Gastroesophageal sphincter (tissue), 4 donors: ENCODE measurements at regions not wholly inside any gene's neighbourhood (a gene's known extent, or its start where the extent isn't known, plus 50 kb on each side); places are given as distances from the start of the nearest gene placed in this dataset.

Experiments
- ATAC-seq: fragments of 150-250 bp; one replicate; pipeline ENCODE4 v1.9.1; 2016; ENCODE audit warnings: mild to moderate bottlenecking, moderate library complexity
- H3K27ac ChIP-seq, 4 donors: fragments of 200-600 bp; sonication (generic) in 3 of 4; 1 replicate in 3 of 4; 2 replicates in 1 of 4; pipeline ENCODE4 v1.5.1; 2016 to 2019
- H3K27me3 ChIP-seq: fragments of 200-600 bp; sonication (generic); one replicate; pipeline ENCODE4 v1.5.1; 2019
- H3K36me3 ChIP-seq, 2 donors: fragments of 200-600 bp; sonication (generic); one replicate each; pipeline ENCODE4 v1.5.1; 2019; ENCODE audit warnings: control low read depth in 1 of 2
- H3K4me1 ChIP-seq, 3 donors: fragments of 200-600 bp; sonication (generic); 1 replicate in 2 of 3; 2 replicates in 1 of 3; pipeline ENCODE4 v1.5.1; 2016 to 2019; ENCODE audit warnings: control low read depth in 2 of 3
- H3K4me3 ChIP-seq, 2 donors: fragments of 200-600 bp; sonication (generic); one replicate each; pipeline ENCODE4 v1.5.1; 2019; ENCODE audit warnings: mild to moderate bottlenecking in 1 of 2, moderate library complexity in 1 of 2
- H3K9me3 ChIP-seq, 3 donors: fragments of 200-600 bp; sonication (generic); one replicate each; pipeline ENCODE4 v1.5.1; 2017 to 2019; ENCODE audit warnings: control low read depth in 2 of 3
- EP300 ChIP-seq: sonication (generic); formaldehyde crosslinking; IDR thresholded peaks from one replicate; pipeline ENCODE4 v1.6.1; 2017; ENCODE audit warnings: antibody characterized with exemption, mild to moderate bottlenecking
- POLR2A ChIP-seq, 2 donors: fragments of 450-650 bp; IDR thresholded peaks; one replicate each; pipeline ENCODE4 v1.6.1; 2017; ENCODE audit warnings: antibody characterized with exemption in 2 of 2, mild to moderate bottlenecking in 2 of 2, moderate library complexity in 1 of 2
- POLR2AphosphoS5 ChIP-seq: sonication (generic); formaldehyde crosslinking; IDR thresholded peaks from one replicate; pipeline ENCODE4 v1.6.1; 2017; ENCODE audit warnings: antibody characterized with exemption
- WGBS, 2 donors: methylation state at CpG; one replicate each; pipeline ENCODE4 v1.1.5; 2018; ENCODE audit warnings: low coverage in 1 of 2; 5-methylcytosine and 5-hydroxymethylcytosine counted together
- TF ChIP-seq, protein P1 (sequence below), 4 experiments: fragments of 200-600 bp in 2 of 4; fragments of 450-650 bp in 2 of 4; sonication (generic) in 1 of 4; IDR thresholded peaks; one replicate each; pipeline ENCODE4 v1.5.1; 2017 to 2019; ENCODE audit warnings: antibody characterized with exemption in 4 of 4, mild to moderate bottlenecking in 2 of 4, moderate library complexity in 2 of 4

DNA sequence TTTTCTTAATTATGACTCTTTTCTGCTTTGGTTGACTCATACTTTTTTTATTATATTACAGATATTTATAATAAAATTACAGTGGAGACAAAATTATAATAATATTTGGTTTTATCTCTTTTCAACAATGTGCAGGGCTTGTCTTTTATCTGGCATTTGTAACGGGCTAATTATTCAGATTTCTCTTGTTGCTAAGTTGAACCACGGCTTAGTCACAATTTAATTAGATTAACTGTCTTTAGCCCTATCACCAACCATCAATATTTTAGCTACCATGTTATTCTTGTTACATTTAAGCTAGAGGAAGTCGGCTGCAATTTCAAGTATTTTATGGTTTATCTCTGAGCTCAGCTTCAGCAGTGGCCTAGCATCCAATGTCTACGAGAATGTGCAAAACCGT, 798.9 kb upstream of the CA10 start:
- Histone ChIP-seq H3K4me1 (no peaks in the 10 kb centered on the region), H3K9me3 (no peaks in the 10 kb centered on the region), H3K4me3 (no peak overlapping the region), H3K27ac (no peak overlapping the region), H3K27me3 (no peaks in the 10 kb centered on the region), H3K36me3 (no peaks in the 10 kb centered on the region)
- 70 to 82% methylated on average over 5 of the region's 5 CpGs for WGBS, 2 donors
- ATAC-seq: no peak
- TF ChIP-seq, protein P1, sequence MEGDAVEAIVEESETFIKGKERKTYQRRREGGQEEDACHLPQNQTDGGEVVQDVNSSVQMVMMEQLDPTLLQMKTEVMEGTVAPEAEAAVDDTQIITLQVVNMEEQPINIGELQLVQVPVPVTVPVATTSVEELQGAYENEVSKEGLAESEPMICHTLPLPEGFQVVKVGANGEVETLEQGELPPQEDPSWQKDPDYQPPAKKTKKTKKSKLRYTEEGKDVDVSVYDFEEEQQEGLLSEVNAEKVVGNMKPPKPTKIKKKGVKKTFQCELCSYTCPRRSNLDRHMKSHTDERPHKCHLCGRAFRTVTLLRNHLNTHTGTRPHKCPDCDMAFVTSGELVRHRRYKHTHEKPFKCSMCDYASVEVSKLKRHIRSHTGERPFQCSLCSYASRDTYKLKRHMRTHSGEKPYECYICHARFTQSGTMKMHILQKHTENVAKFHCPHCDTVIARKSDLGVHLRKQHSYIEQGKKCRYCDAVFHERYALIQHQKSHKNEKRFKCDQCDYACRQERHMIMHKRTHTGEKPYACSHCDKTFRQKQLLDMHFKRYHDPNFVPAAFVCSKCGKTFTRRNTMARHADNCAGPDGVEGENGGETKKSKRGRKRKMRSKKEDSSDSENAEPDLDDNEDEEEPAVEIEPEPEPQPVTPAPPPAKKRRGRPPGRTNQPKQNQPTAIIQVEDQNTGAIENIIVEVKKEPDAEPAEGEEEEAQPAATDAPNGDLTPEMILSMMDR (IDR thresholded peaks at IDR 0.05): no peak
- TF ChIP-seq POLR2A (IDR thresholded peaks at IDR 0.05) (no peak), EP300 (no peak), POLR2AphosphoS5 (no peak)

DNA sequence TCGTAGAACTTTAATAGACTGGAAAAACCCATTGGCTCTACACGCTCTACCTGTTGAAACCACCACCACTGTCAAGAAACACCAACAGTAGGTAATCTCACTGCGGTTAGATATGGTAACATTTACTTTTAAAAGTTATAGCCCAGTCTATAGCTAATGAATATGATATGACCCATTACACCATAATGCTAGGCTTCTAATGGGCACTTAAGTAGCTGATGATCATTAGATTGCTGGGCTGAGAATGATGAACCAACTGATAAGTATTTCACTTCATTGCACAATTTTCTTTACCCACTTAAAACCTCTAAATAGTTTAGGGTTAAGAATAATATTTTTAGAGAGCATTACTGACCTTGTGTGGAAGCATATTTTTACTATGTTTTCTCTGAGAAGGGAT, 788.9 kb upstream of the CA10 start:
- no peak for ATAC-seq
- H3K4me3 ChIP-seq: no peak overlapping the region
- no peaks in the 10 kb centered on the region for H3K36me3 ChIP-seq
- H3K4me1 ChIP-seq: no peaks in the 10 kb centered on the region
- H3K27ac ChIP-seq: no peak overlapping the region
- H3K27me3 ChIP-seq: no peaks in the 10 kb centered on the region
- H3K9me3 ChIP-seq: no peaks in the 10 kb centered on the region
- TF ChIP-seq, protein P1 (IDR thresholded peaks at IDR 0.05): no peak
- WGBS, 2 donors: 50 to 67% methylated on average over 3 of the region's 3 CpGs

DNA sequence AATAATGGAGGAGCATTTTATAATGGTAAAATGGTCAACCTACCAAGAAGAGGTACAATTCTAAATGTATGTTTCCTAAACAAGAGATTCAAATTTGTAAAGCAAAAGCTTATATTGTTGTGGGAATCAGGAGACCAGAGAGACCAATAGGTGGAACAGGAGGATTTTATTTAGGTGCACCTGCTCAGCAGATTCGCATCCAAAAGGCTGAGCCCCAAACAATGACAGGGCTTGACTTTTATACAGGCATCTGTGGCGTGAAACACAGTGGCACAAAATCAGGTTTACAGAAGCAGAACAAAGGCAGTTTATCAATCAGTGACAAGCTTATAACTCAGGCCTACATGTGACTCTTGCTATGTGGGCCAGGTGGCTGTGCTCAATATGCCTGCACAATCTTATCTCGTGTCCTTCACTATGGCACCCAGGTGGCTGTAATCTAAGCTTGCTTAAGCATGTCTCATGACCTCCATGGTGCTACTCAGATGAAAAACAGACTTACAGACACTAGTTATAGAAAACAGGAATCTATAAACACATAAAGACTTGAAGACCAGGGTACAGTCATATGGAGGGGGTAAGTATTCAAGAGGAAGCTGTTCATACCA, 780.2 kb upstream of the CA10 start:
- H3K9me3 ChIP-seq: peaks cover 0 to 22% (median 0%) of the 10 kb centered on the region in 3 donors
- no peak overlapping the region for H3K27ac ChIP-seq
- H3K4me3 ChIP-seq: no peak overlapping the region
- no peak for ATAC-seq
- no peaks in the 10 kb centered on the region for H3K27me3 ChIP-seq
- H3K4me1 ChIP-seq: no peaks in the 10 kb centered on the region
- 82 to 83% methylated on average over 2 of the region's 3 CpGs for WGBS, 2 donors
- H3K36me3 ChIP-seq: no peaks in the 10 kb centered on the region
- TF ChIP-seq EP300 (no peak), POLR2A (IDR thresholded peaks at IDR 0.05) (no peak), POLR2AphosphoS5 (no peak)
- TF ChIP-seq, protein P1 (IDR thresholded peaks at IDR 0.05): no peak

DNA sequence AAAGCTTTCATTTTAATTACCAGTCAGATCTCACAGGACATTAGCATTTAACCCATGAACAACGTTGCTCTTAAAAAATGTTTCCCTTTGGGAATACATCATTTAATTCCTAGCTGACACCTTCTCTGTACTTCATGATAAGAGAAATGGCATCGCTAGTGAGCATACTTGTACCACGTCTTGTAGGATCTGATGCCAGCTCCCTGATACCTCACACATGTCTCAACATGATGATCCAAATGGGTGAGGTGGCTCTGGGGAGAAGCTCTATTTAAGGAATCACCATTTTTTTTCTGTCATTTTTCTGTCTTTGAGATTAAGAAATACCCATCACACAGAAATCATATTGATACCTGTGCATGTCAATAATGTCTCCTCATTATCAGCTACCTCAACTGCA, 772.1 kb upstream of the CA10 start:
- no peak overlapping the region for H3K27ac ChIP-seq
- H3K36me3 ChIP-seq: no peaks in the 10 kb centered on the region
- no peaks in the 10 kb centered on the region for H3K27me3 ChIP-seq
- ATAC-seq: no peak
- 67 to 74% methylated on average over 3 of the region's 3 CpGs for WGBS, 2 donors
- no peak overlapping the region for H3K4me3 ChIP-seq
- H3K9me3 ChIP-seq: no peaks in the 10 kb centered on the region
- H3K4me1 ChIP-seq: no peaks in the 10 kb centered on the region
- TF ChIP-seq POLR2A (IDR thresholded peaks at IDR 0.05): no peak
- TF ChIP-seq, protein P1 (IDR thresholded peaks at IDR 0.05): no peak
- no peak for TF ChIP-seq EP300

DNA sequence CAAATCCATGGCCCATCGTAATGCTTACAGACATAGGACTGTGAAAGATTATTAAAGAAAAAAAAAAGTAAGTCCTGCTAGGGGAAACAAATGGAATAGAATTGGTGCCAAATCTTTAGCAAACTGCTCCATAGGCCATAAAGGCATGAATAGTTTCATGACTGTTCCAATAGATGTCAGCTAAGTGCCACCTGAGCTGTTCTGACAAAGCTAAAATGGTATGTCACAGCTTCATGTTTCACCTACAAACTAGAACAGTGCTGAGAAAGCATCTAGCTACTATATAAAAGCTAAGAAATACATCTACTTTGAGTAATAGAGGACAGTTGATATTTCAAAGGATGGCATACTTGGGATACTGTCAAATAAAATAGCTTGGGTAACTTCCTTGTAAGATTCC, 771.6 kb upstream of the CA10 start:
- no peaks in the 10 kb centered on the region for H3K4me1 ChIP-seq
- no peaks in the 10 kb centered on the region for H3K36me3 ChIP-seq
- TF ChIP-seq, protein P1 (IDR thresholded peaks at IDR 0.05): no peak
- TF ChIP-seq EP300: no peak
- no peak for TF ChIP-seq POLR2A (IDR thresholded peaks at IDR 0.05)
- TF ChIP-seq POLR2AphosphoS5: no peak
- WGBS, 2 donors: 67 to 100% methylated on average over 1 of the region's 1 CpG
- no peak for ATAC-seq
- H3K4me3 ChIP-seq: no peak overlapping the region
- H3K9me3 ChIP-seq: no peaks in the 10 kb centered on the region
- H3K27me3 ChIP-seq: no peaks in the 10 kb centered on the region
- no peak overlapping the region for H3K27ac ChIP-seq
